ENCODE measurements at regions not wholly inside any gene's neighbourhood (a gene's known extent, or its start where the extent isn't known, plus 50 kb on each side); places are given as distances from the start of the nearest gene placed in this dataset.

- H3K36me3 Mint-ChIP-seq (ENCODE audit: low read depth) = no peaks in the 10 kb centered on the region
- peaks cover 4% of the 10 kb centered on the region for H3K9me3 Mint-ChIP-seq
These were observed 169.0 kb upstream of the ARGLU1 start for GRCh38 chr13:106736941-106737340.

DNA sequence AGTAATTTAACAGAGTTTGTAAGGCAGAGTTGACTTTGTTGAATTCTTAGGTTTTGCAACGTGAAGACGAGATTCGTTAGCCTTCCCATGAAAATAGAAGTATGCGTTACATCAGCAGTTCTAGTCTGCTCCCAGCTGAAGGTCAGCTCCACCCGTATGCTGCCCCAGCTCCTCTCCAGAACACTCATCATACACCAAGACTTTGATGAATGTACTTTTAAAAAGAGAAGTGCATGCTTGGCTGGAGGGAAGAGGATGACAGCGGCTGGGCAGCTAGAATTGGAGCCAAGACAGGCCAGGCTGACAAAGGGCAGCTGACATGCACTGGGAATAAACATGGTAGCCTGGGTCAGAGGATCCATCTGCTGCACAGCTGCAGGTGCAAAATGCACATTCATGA lies 166.3 kb upstream of the ARGLU1 start:
- Mint-ChIP-seq H3K9me3 (no peaks in the 10 kb centered on the region), H3K4me1 (no peaks in the 10 kb centered on the region), H3K4me3 (no peak overlapping the region), H3K27me3 (no peaks in the 10 kb centered on the region), H3K36me3 (ENCODE audit: low read depth) (no peaks in the 10 kb centered on the region), H3K27ac (no peak overlapping the region)
- no peak for ATAC-seq (replicated peaks)

More at GRCh38 chr13:106736941-106737340, 169.0 kb upstream of the ARGLU1 start:
- Mint-ChIP-seq H3K4me3 (no peak overlapping the region), H3K27ac (no peak overlapping the region), H3K4me1 (no peaks in the 10 kb centered on the region), H3K27me3 (peaks cover 4% of the 10 kb centered on the region)
- ATAC-seq (replicated peaks) = no peak

DNA sequence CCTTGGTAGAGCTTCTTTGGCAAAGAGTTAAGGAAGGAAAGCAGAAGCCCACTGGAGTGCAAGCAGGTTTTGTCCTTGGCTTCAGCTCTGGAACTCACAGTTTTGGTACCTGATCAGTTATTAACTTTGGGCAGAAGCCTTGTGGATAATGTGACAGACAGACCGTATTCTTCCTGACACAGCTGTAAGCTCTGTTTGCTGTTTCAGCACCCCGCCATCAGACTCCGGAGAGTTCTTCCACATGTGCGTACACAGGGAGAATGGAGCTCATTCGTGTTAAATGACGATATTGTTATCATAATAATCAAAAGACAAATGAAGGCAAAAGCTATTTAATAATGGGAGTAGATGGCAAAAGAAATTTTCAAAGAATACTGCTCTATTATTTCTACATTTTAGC lies 155.1 kb upstream of the ARGLU1 start:
- no peaks in the 10 kb centered on the region for H3K36me3 Mint-ChIP-seq (ENCODE audit: low read depth)
- no peak overlapping the region for H3K4me3 Mint-ChIP-seq
- ATAC-seq (replicated peaks) = no peak
- H3K9me3 Mint-ChIP-seq = no peaks in the 10 kb centered on the region
- H3K27me3 Mint-ChIP-seq = no peaks in the 10 kb centered on the region
- H3K27ac Mint-ChIP-seq = no peak overlapping the region
- H3K4me1 Mint-ChIP-seq = no peaks in the 10 kb centered on the region

GRCh38 chr13:106722620-106723019 lies 154.7 kb upstream of the ARGLU1 start:
- H3K36me3 Mint-ChIP-seq (ENCODE audit: low read depth) = no peaks in the 10 kb centered on the region
- no peak for ATAC-seq (replicated peaks)
- no peak overlapping the region for H3K27ac Mint-ChIP-seq

DNA sequence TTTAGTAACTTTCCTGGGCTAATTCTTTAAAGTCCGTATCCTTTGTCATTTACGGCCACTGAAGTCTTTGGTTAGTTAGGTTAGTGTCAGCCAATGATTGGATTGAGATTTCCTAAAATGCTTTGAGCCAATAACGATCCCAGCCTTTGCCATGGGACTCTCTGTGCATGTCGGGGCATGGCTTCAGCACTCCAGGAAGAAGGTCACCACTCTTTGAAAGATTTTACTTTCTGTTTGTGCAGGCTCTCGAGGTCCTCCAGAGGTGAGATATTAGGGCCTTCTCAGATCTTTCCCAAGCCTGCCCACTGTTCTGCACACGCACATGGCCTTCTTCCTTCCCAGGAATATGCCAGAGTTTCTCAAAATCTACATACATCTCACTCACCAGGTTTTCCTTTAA lies 153.7 kb upstream of the ARGLU1 start:
- Mint-ChIP-seq H3K27me3 (no peaks in the 10 kb centered on the region), H3K9me3 (no peaks in the 10 kb centered on the region), H3K27ac (no peak overlapping the region), H3K36me3 (ENCODE audit: low read depth) (no peaks in the 10 kb centered on the region), H3K4me1 (no peaks in the 10 kb centered on the region), H3K4me3 (no peak overlapping the region)
- ATAC-seq (replicated peaks) = no peak

More at GRCh38 chr13:106722620-106723019, 154.7 kb upstream of the ARGLU1 start:
- H3K9me3 Mint-ChIP-seq = no peaks in the 10 kb centered on the region
- H3K4me1 Mint-ChIP-seq = no peaks in the 10 kb centered on the region
- no peaks in the 10 kb centered on the region for H3K27me3 Mint-ChIP-seq
- no peak overlapping the region for H3K4me3 Mint-ChIP-seq

DNA sequence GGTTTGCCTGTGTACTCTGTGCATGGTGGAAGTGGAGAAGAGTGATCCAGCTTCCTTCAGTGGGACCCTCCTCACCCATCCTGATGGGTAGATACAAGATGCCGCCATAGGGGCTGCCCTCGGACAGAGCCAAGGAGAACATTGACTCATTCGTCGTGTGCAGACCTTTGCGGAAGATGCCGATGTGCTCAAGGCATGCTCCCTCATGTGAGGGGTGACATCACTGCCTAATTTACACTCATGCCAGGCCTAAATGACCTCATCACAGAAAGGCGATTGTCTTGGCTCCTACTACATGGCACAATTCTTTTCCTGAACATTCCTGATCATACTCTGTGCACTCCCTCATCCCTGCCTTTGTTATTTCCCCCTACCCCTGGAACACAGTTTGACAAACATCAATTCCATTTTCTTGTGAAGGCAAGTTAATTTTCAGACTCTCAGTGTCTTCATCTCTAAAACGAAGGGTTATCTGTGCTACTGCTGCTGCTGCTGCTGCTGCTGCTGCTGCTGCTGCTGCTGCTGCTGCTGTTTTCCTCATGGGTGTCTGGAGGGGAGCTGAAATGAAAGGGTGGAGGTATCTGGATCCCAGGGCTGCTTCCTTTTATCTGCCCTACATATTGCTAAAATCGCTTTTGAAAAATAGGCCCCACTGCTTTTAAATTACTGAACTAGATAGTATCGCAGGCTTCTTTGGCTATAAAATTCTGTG lies 146.5 kb upstream of the ARGLU1 start:
- H3K27ac Mint-ChIP-seq = no peak overlapping the region
- H3K9me3 Mint-ChIP-seq = peaks cover 3% of the 10 kb centered on the region
- no peak overlapping the region for H3K4me3 Mint-ChIP-seq
- H3K27me3 Mint-ChIP-seq = peaks cover 4% of the 10 kb centered on the region
- H3K36me3 Mint-ChIP-seq (ENCODE audit: low read depth) = no peaks in the 10 kb centered on the region
- no peak for ATAC-seq (replicated peaks)
- no peaks in the 10 kb centered on the region for H3K4me1 Mint-ChIP-seq

DNA sequence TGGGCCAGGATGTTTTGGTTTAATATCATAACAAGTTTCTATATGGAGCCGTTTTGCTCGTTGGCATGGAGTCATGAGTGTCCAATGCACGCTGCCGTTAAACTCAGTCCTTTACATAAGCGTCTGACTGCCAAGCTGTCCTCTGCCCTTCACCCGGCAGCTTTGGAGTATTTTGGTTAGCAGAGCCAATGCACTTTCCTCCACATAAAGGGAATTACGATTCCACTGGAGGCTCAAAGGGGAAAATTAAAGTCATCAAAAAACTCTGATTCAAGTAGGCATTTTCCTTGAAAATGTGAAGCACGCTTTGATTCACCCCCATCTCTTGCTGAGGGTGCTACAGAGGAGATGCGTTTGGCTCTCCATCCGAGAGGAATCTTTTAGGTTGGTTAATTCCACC lies 144.4 kb upstream of the ARGLU1 start:
- H3K36me3 Mint-ChIP-seq (ENCODE audit: low read depth) = no peaks in the 10 kb centered on the region
- H3K4me3 Mint-ChIP-seq = no peak overlapping the region
- no peak overlapping the region for H3K27ac Mint-ChIP-seq

GRCh38 chr13:106710266-106710665 lies 142.3 kb upstream of the ARGLU1 start:
- Mint-ChIP-seq H3K9me3 (peaks cover 3% of the 10 kb centered on the region), H3K36me3 (ENCODE audit: low read depth) (no peaks in the 10 kb centered on the region), H3K27ac (no peak overlapping the region), H3K27me3 (peaks cover 6% of the 10 kb centered on the region), H3K4me1 (no peaks in the 10 kb centered on the region), H3K4me3 (no peak overlapping the region)
- no peak for ATAC-seq (replicated peaks)

More for the DNA sequence above, 144.4 kb upstream of the ARGLU1 start:
- Mint-ChIP-seq H3K27me3 (peaks cover 6% of the 10 kb centered on the region), H3K9me3 (peaks cover 3% of the 10 kb centered on the region), H3K4me1 (no peaks in the 10 kb centered on the region)
- no peak for ATAC-seq (replicated peaks)

- Mint-ChIP-seq H3K27ac (no peak overlapping the region), H3K4me1 (no peaks in the 10 kb centered on the region), H3K4me3 (no peak overlapping the region), H3K36me3 (ENCODE audit: low read depth) (no peaks in the 10 kb centered on the region), H3K9me3 (peaks cover 3% of the 10 kb centered on the region), H3K27me3 (peaks cover 10% of the 10 kb centered on the region)
- ATAC-seq (replicated peaks) = no peak
These were observed 141.6 kb upstream of the ARGLU1 start for GRCh38 chr13:106709522-106709921.

GRCh38 chr13:106702505-106702904 lies 134.6 kb upstream of the ARGLU1 start:
- no peaks in the 10 kb centered on the region for H3K36me3 Mint-ChIP-seq (ENCODE audit: low read depth)
- H3K27me3 Mint-ChIP-seq = peaks cover 16% of the 10 kb centered on the region
- H3K9me3 Mint-ChIP-seq = no peaks in the 10 kb centered on the region
- H3K4me3 Mint-ChIP-seq = no peak overlapping the region
- H3K4me1 Mint-ChIP-seq = no peaks in the 10 kb centered on the region
- no peak overlapping the region for H3K27ac Mint-ChIP-seq
- ATAC-seq (replicated peaks) = no peak

DNA sequence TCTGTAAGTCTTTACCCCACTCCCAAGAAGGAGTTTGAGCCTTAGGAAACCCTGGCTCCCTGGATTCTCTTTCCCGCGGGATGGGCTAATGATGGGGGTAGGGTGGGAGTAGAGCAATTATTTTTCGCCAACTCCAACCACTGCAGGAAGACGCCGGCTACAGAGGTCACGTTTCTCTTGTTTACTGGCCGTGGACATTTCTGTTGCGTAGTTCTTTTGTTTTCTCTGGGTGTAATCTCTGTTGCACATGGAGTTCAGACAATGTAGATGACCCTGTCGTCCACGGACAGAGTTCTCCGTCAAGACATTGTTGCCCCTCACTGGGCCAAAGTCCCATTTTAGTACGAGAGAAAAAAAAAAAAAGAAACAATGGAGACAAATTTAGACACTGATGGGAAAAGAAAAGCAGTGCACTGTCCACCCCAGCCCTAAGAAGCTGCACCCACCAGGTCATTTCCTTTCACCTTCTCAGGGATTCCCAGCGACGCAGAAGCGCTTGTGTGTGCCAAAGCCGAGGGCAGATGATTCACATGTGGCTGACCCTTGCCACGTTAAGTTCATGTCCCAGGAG lies 133.9 kb upstream of the ARGLU1 start:
- Mint-ChIP-seq H3K36me3 (ENCODE audit: low read depth) (no peaks in the 10 kb centered on the region), H3K27ac (no peak overlapping the region), H3K4me1 (no peaks in the 10 kb centered on the region), H3K9me3 (no peaks in the 10 kb centered on the region), H3K4me3 (no peak overlapping the region), H3K27me3 (peaks cover 16% of the 10 kb centered on the region)
- ATAC-seq (replicated peaks) = no peak

- H3K9me3 Mint-ChIP-seq = no peaks in the 10 kb centered on the region
- H3K4me3 Mint-ChIP-seq = no peak overlapping the region
- H3K27ac Mint-ChIP-seq = no peak overlapping the region
- no peaks in the 10 kb centered on the region for H3K36me3 Mint-ChIP-seq (ENCODE audit: low read depth)
- peaks cover 16% of the 10 kb centered on the region for H3K27me3 Mint-ChIP-seq
- H3K4me1 Mint-ChIP-seq = no peaks in the 10 kb centered on the region
- no peak for ATAC-seq (replicated peaks)
These were observed 132.5 kb upstream of the ARGLU1 start for GRCh38 chr13:106700439-106700838.

- Mint-ChIP-seq H3K4me3 (no peak overlapping the region), H3K27me3 (peaks cover 16% of the 10 kb centered on the region), H3K9me3 (no peaks in the 10 kb centered on the region), H3K36me3 (ENCODE audit: low read depth) (no peaks in the 10 kb centered on the region), H3K27ac (no peak overlapping the region), H3K4me1 (no peaks in the 10 kb centered on the region)
- no peak for ATAC-seq (replicated peaks)
These were observed 132.1 kb upstream of the ARGLU1 start for GRCh38 chr13:106700007-106700406.

DNA sequence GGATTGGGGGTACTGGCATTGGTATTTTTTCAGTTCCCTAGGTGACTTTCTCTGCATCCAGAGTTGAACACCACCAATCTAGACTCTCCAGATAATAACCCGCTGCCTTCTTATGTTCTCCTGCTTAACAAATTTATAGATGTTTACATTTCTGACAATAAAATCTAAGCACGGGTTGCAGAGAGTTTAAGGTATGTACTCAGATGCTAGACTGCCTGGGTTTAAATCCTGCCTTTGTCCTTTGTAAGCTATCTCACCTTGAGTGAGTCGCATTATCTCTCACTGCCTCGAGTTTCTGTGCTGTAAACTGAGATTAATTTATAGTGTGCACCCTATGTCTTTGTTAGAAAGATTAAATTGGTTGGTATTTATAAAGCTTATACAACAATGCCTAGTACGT lies 131.4 kb upstream of the ARGLU1 start:
- Mint-ChIP-seq H3K27me3 (peaks cover 12% of the 10 kb centered on the region), H3K4me3 (no peak overlapping the region), H3K9me3 (no peaks in the 10 kb centered on the region), H3K27ac (no peak overlapping the region), H3K36me3 (ENCODE audit: low read depth) (no peaks in the 10 kb centered on the region), H3K4me1 (no peaks in the 10 kb centered on the region)
- ATAC-seq (replicated peaks) = no peak

- Mint-ChIP-seq H3K4me3 (no peak overlapping the region), H3K4me1 (no peaks in the 10 kb centered on the region), H3K27ac (no peak overlapping the region), H3K9me3 (no peaks in the 10 kb centered on the region), H3K36me3 (ENCODE audit: low read depth) (no peaks in the 10 kb centered on the region), H3K27me3 (no peaks in the 10 kb centered on the region)
- no peak for ATAC-seq (replicated peaks)
These were observed 128.8 kb upstream of the ARGLU1 start for GRCh38 chr13:106696719-106697118.

Data from activated T-helper 17 cell treated with anti-CD3 and anti-CD28 coated beads, Interleukin-2, amount 50 U/mL, for 72 hours (primary cell).